HEK293 (cell line): ENCODE measurements at regions not wholly inside any gene's neighbourhood (a gene's known extent, or its start where the extent isn't known, plus 50 kb on each side); places are given as distances from the start of the nearest gene placed in this dataset.

Experiments
- CTCF ChIA-PET: fragments of 350-600 bp; formaldehyde crosslinking; extraction: SDS; loops from one replicate; lab custom pipeline; 2021; ENCODE audit warnings: antibody characterized with exemption; lab: Yijun Ruan, JAX
- POLR2A ChIA-PET: fragments of 300-600 bp; formaldehyde crosslinking; extraction: SDS; loops from one replicate; lab custom pipeline; 2020; ENCODE audit warnings: antibody characterized with exemption, inconsistent platforms; lab: Yijun Ruan, JAX
- H3K27ac ChIP-seq: fragments of 200-500 bp; sonication (Bioruptor generic); 2 replicates; pipeline ENCODE4 v1.5.1; 2014; ENCODE audit warnings: low read depth, low read length, control low read depth, inconsistent platforms; ENCODE audit errors: extremely low read depth
- H3K36me3 ChIP-seq, 2 experiments: fragments of 200-500 bp in 1 of 2; sonication (Bioruptor generic) in 1 of 2; 1 replicate in 1 of 2; 2 replicates in 1 of 2; pipeline ENCODE4 v1.5.1; 2014 to 2017; ENCODE audit warnings: inconsistent platforms in 2 of 2, low read length in 2 of 2; ENCODE audit not compliant: control insufficient read depth in 2 of 2, insufficient read depth in 1 of 2
- H3K4me1 ChIP-seq: fragments of 200-500 bp; sonication (Bioruptor generic); 2 replicates; pipeline ENCODE4 v1.5.1; 2014; ENCODE audit warnings: mild to moderate bottlenecking, low read length, inconsistent platforms; ENCODE audit not compliant: control insufficient read depth, insufficient read depth
- H3K4me3 ChIP-seq: 2 replicates; pipeline ENCODE4 v1.5.1; 2011; ENCODE audit warnings: low read depth, mild to moderate bottlenecking, control low read depth, low read length, moderate library complexity
- H3K9me3 ChIP-seq: fragments of 200-500 bp; sonication (Bioruptor generic); 2 replicates; pipeline ENCODE4 v1.5.1; 2014; ENCODE audit warnings: low read depth, low read length, inconsistent platforms; ENCODE audit not compliant: control insufficient read depth, insufficient read depth
- MYNN ChIP-seq: fragments of 450-650 bp; formaldehyde crosslinking; IDR thresholded peaks from 2 replicates; pipeline ENCODE4 v1.5.1; 2016; ENCODE audit warnings: missing biosample characterization, missing genetic modification characterization, borderline replicate concordance
- YY2 ChIP-seq: fragments of 450-650 bp; formaldehyde crosslinking; IDR thresholded peaks from 2 replicates; pipeline ENCODE4 v1.5.1; 2016; ENCODE audit warnings: missing biosample characterization, missing genetic modification characterization
- ZBTB49 ChIP-seq: fragments of 450-650 bp; formaldehyde crosslinking; IDR thresholded peaks from 2 replicates; pipeline ENCODE4 v1.5.1; 2016; ENCODE audit warnings: missing biosample characterization, missing genetic modification characterization, low read depth
- ZIC2 ChIP-seq: fragments of 450-650 bp; formaldehyde crosslinking; IDR thresholded peaks from 2 replicates; pipeline ENCODE4 v1.5.1; 2016; ENCODE audit warnings: missing biosample characterization, missing genetic modification characterization
- ZNF114 ChIP-seq: fragments of 450-650 bp; formaldehyde crosslinking; IDR thresholded peaks from 2 replicates; pipeline ENCODE4 v1.5.0; 2017; ENCODE audit warnings: missing biosample characterization, missing genetic modification characterization
- ZNF169 ChIP-seq: fragments of 450-650 bp; formaldehyde crosslinking; IDR thresholded peaks from 2 replicates; pipeline ENCODE4 v1.5.1; 2016; ENCODE audit warnings: missing biosample characterization, missing genetic modification characterization
- ZNF175 ChIP-seq: fragments of 450-650 bp; formaldehyde crosslinking; IDR thresholded peaks from 2 replicates; pipeline ENCODE4 v1.5.1; 2016; ENCODE audit warnings: missing biosample characterization, missing genetic modification characterization
- ZNF23 ChIP-seq: fragments of 450-650 bp; formaldehyde crosslinking; IDR thresholded peaks from 2 replicates; pipeline ENCODE4 v1.5.1; 2016; ENCODE audit warnings: missing biosample characterization, missing genetic modification characterization, borderline replicate concordance
- ZNF362 ChIP-seq: fragments of 450-650 bp; formaldehyde crosslinking; IDR thresholded peaks from 2 replicates; pipeline ENCODE4 v1.5.1; 2016; ENCODE audit warnings: missing biosample characterization, missing genetic modification characterization
- ZNF398 ChIP-seq: fragments of 450-650 bp; formaldehyde crosslinking; IDR thresholded peaks from 2 replicates; pipeline ENCODE4 v1.5.1; 2017; ENCODE audit warnings: missing biosample characterization, missing genetic modification characterization
- ZNF518A ChIP-seq: fragments of 450-650 bp; formaldehyde crosslinking; conservative IDR thresholded peaks from 2 replicates; pipeline ENCODE4 v1.5.1; 2016; ENCODE audit warnings: low read depth, missing biosample characterization, missing genetic modification characterization
- ZNF629 ChIP-seq: fragments of 450-650 bp; formaldehyde crosslinking; IDR thresholded peaks from 2 replicates; pipeline ENCODE4 v1.5.1; 2017; ENCODE audit warnings: missing biosample characterization, missing genetic modification characterization
- ZNF701 ChIP-seq: fragments of 450-650 bp; formaldehyde crosslinking; IDR thresholded peaks from 2 replicates; pipeline ENCODE4 v1.5.1; 2016; ENCODE audit warnings: missing biosample characterization, missing genetic modification characterization
- ZXDB ChIP-seq: fragments of 450-650 bp; formaldehyde crosslinking; IDR thresholded peaks from 2 replicates; pipeline ENCODE4 v1.5.1; 2016; ENCODE audit warnings: missing biosample characterization, missing genetic modification characterization
- TF ChIP-seq, protein P1 (sequence below): fragments of 450-650 bp; formaldehyde crosslinking; IDR thresholded peaks from 2 replicates; pipeline ENCODE4 v1.5.1; 2017; ENCODE audit warnings: missing biosample characterization, mild to moderate bottlenecking, missing genetic modification characterization, moderate library complexity

GRCh38 chr4:32374206-32374605 lies 1654.0 kb downstream of the PCDH7 start (continued):
- TF ChIP-seq, protein P1, sequence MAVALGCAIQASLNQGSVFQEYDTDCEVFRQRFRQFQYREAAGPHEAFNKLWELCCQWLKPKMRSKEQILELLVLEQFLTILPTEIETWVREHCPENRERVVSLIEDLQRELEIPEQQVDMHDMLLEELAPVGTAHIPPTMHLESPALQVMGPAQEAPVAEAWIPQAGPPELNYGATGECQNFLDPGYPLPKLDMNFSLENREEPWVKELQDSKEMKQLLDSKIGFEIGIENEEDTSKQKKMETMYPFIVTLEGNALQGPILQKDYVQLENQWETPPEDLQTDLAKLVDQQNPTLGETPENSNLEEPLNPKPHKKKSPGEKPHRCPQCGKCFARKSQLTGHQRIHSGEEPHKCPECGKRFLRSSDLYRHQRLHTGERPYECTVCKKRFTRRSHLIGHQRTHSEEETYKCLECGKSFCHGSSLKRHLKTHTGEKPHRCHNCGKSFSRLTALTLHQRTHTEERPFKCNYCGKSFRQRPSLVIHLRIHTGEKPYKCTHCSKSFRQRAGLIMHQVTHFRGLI, result no peak

DNA sequence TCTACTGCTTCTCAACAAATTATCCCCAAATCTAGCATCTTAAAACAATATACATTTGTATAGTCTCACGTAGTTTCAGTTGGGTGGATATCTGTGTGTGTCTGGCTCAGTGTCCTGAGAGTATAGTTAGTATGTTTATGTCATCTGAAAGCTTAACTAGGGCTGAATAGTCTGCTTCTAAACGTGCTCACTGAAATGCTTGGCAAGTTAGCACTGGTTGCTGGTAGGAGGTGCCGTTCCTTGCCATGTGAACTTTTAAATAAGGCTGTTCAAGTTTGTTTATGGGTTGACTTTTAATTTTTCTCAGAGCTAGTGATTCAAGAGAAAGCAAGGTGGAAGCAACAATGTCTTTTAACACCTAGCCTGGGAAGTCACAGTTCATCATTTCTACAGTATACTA lies 1673.6 kb downstream of the PCDH7 start:
- no peak overlapping the region for H3K4me3 ChIP-seq
- CTCF ChIA-PET, result interaction anchor here (0.5 kb wide), 1 partner anchor 40 kb away, joined by 5 read pairs; no protein-coding TSS in a partner anchor
- H3K36me3 ChIP-seq, result no peaks in the 10 kb centered on the region
- H3K27ac ChIP-seq, result no peak overlapping the region
- POLR2A ChIA-PET, result no interaction called here
- H3K9me3 ChIP-seq, result no peaks in the 10 kb centered on the region
- no peaks in the 10 kb centered on the region for H3K4me1 ChIP-seq
- TF ChIP-seq ZBTB49 (tag by site-specific recombination) (no peak), ZNF169 (tag by site-specific recombination) (no peak), ZNF629 (tag by site-specific recombination) (no peak), YY2 (no peak)

GRCh38 chr4:32394255-32394654 lies 1674.1 kb downstream of the PCDH7 start:
- Histone ChIP-seq H3K4me3 (no peak overlapping the region), H3K27ac (no peak overlapping the region), H3K4me1 (no peaks in the 10 kb centered on the region), H3K9me3 (no peaks in the 10 kb centered on the region), H3K36me3 (no peaks in the 10 kb centered on the region)
- ChIA-PET POLR2A (no interaction called here), CTCF (no interaction called here)
- TF ChIP-seq ZNF175 (no peak), ZIC2 (tag by site-specific recombination) (no peak)

- H3K36me3 ChIP-seq, result no peaks in the 10 kb centered on the region
- TF ChIP-seq ZNF23 (tag by site-specific recombination) (no peak), ZXDB (tag by site-specific recombination) (no peak), ZNF398 (no peak), ZNF518A (no peak), ZNF114 (no peak), ZNF362 (tag by site-specific recombination) (no peak), ZNF701 (no peak), MYNN (tag by site-specific recombination) (no peak)
- no peak overlapping the region for H3K27ac ChIP-seq
- H3K9me3 ChIP-seq, result no peaks in the 10 kb centered on the region
- CTCF ChIA-PET, result no interaction called here
- no peaks in the 10 kb centered on the region for H3K4me1 ChIP-seq
- POLR2A ChIA-PET, result no interaction called here
- no peak overlapping the region for H3K4me3 ChIP-seq
Measured at GRCh38 chr4:32396507-32397070, 1676.4 kb downstream of the PCDH7 start.
